Choroid plexus epithelial cell (primary cell): ENCODE measurements at regions not wholly inside any gene's neighbourhood (a gene's known extent, or its start where the extent isn't known, plus 50 kb on each side); places are given as distances from the start of the nearest gene placed in this dataset.
A peak's percentile ranks its signal among the peaks of the same experiment; 100 is the strongest.

Source experiments
- DNase-seq: peaks from one replicate; pipeline ENCODE4 v3.0.0-alpha.2; 2010; ENCODE audit warnings: low read depth
- H3K4me3 ChIP-seq: 2 replicates; pipeline ENCODE4 v1.5.1; 2011; ENCODE audit warnings: low read depth, mild to moderate bottlenecking, control low read depth, low read length, moderate library complexity
- CTCF ChIP-seq: conservative IDR thresholded peaks from 2 replicates; pipeline ENCODE4 v1.5.1; 2011; ENCODE audit warnings: low read depth, mild to moderate bottlenecking, control low read depth, inconsistent platforms, low read length, moderate library complexity

DNA sequence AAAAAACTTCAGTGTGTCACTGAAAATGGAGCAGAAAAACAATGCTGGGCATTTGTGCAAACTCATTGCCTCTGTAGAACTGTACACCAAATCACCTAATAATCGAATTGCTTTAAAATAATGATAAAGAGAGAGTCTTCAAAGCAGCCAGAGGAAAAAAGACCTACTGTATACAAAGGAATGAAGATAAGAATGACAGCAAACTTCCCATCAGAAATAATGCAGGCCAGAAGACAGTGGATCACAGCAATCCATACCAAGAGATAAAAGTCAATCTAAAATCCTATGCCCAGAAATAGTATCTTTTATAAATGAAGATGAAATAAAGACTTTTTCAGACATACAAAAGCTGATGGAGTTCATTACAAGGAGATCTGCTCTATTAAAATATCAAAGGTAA is 134.7 kb upstream of the VEPH1 start:
- H3K4me3 ChIP-seq, result no peak overlapping the region
- no peak for TF ChIP-seq CTCF
- no peak for DNase-seq

DNA sequence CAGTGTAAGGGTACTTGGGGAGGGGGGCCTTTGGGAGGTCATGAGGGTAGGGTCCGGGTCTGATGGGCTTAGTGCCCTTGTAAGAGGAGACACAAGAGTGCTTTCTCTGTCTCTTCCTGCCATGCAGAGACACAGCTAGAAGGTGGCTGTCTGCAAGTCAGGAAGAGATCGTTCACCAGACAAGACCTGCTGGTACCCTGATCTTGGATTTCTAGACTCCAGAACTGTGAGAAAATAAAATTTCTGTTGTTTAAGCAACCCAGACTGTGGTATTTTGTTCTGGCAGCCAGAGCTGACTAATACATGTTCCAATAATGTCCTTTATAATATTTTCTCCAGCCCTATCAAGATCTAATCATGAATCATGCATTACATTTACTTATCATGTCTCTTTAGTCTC is 130.0 kb upstream of the VEPH1 start:
- TF ChIP-seq CTCF, result no peak
- no peak for DNase-seq
- no peak overlapping the region for H3K4me3 ChIP-seq

DNA sequence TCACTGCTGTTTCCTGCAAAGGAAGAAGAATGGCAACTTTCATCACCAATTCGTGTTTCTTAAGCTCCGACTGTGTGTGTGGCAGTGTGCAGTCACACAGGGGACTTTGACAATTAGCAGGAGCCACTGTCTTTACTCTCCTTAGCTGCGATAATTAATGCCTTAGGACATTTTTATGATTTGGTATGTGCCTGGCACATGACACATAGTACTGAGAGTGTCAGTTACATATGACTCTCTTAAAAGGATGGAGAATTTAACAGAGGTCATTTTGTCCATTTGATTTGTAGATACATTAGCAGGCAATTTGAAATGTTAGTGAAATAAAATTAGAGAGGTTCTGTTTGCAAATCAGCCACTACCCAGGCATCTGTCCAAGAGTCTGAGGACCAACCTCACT is 128.9 kb upstream of the VEPH1 start:
- TF ChIP-seq CTCF, result no peak
- H3K4me3 ChIP-seq, result no peak overlapping the region
- DNase-seq, result no peak

- no peak overlapping the region for H3K4me3 ChIP-seq
- TF ChIP-seq CTCF, result no peak
- DNase-seq, result peak; percentile 24
Measured at GRCh38 chr3:157631478-157631877, 128.3 kb upstream of the VEPH1 start.

GRCh38 chr3:157626817-157627216 is 123.6 kb upstream of the VEPH1 start:
- DNase-seq, result no peak
- no peak for TF ChIP-seq CTCF
- H3K4me3 ChIP-seq, result no peak overlapping the region

DNA sequence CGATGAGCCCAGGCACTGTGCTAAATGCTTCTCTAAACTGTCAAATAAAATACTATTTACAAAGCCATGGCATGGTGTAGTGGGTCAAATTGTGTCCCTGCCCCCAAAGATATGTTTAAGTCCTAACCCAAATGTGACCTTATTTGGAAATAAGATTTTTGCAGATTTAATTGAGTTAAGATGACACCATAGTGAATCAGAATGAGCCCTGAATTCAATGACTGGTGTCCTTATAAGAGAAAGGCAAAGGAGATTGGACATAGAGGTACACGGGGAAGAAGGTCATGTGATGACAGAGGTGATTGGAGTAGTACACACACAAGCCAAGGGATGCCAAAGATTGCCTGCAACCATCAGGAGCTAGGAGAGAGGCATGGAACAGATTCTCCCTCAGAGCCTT is 121.6 kb upstream of the VEPH1 start:
- no peak for TF ChIP-seq CTCF
- no peak for DNase-seq
- no peak overlapping the region for H3K4me3 ChIP-seq

DNA sequence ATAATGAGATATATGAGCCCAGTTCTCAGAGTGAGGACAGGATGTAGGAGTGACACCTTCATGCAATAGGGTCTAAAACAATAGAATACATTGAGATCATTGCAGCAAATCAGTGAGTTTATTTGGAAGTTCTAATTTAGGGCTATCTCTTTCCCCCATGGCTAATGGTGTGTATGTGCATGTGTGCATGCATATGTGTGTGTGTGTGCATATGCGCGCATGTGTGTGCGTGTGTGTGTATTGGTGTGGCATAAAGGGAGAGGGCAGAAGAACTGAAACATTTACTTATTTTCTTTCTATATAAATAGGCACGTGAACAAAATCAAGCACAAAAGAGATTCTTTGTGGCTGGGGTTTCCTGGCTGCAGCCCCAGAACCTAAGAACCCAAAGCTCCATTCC is 115.7 kb upstream of the VEPH1 start:
- DNase-seq, result no peak
- TF ChIP-seq CTCF, result no peak
- no peak overlapping the region for H3K4me3 ChIP-seq
